HG03432 (cell line): ENCODE measurements at regions not wholly inside any gene's neighbourhood (a gene's known extent, or its start where the extent isn't known, plus 50 kb on each side); places are given as distances from the start of the nearest gene placed in this dataset.

Experiments
- ATAC-seq: cut with Tn5 transposase; IDR thresholded peaks from one replicate; pipeline ENCODE4 v1.9.1; 2021; ENCODE audit warnings: mild to moderate bottlenecking, moderate library complexity; ENCODE audit not compliant: unreplicated experiment

GRCh38 chr6:98583506-98583905 lies 250.9 kb upstream of the POU3F2 start:
- ATAC-seq = no peak

GRCh38 chr6:98586163-98586562 lies 248.2 kb upstream of the POU3F2 start:
- no peak for ATAC-seq

DNA sequence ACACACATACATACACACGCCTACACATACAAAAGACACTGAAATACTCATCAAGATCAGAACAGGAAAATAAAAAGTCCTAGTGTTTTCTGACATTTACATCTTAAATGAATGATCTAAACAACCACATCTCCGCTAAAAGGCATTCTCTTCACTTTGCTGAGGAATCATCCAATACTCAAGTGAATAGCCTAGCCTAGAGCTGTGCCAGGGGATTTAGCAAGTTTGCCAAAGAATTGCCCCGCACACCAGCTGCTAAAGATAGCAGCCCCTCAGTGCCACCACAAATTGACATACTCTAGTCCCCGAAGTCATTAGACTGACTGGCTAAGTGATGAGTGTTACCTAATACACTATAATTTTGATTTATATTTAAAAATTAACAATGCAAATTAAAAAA lies 246.8 kb upstream of the POU3F2 start:
- no peak for ATAC-seq

GRCh38 chr6:98589536-98589935 lies 244.8 kb upstream of the POU3F2 start:
- ATAC-seq = no peak

GRCh38 chr6:98590136-98590681 lies 244.2 kb upstream of the POU3F2 start:
- ATAC-seq = no peak

DNA sequence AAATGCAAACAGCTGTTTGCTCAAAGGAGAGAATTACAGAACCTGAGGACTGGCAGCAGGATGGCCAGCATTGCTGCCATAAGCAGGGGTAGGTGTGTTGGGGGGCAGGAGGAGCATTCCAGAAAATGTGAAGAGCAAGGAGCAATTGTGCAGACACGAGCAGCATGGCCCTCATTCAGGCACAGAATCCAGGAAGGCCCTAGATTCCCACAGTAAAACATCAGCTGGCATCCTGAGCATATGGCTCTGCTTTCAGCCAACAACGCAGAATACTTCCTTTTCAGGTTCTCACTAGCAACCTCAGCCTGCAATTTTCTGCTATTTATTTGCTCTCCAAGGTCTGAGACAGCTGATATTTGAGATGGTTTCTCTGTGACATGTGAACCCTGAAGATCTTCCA lies 243.4 kb upstream of the POU3F2 start:
- no peak for ATAC-seq

DNA sequence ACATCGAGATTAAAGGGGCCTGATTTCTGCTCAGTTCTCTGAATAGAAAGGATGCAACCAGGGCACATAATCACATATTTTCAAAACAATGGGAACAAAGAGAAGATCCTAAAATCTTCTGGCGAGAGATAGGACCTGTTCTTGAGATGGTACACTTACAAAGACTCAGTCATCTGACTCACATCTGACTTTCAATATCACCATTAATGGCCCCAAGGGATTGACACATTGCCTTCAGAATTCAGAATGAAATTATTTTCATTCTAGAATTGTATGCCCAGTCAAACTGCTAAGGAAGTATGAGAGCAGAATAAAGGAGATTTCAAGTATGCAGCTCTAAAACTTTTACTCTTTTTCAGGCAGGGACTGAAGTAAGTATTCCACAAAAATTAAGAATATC lies 240.7 kb upstream of the POU3F2 start:
- ATAC-seq = no peak

DNA sequence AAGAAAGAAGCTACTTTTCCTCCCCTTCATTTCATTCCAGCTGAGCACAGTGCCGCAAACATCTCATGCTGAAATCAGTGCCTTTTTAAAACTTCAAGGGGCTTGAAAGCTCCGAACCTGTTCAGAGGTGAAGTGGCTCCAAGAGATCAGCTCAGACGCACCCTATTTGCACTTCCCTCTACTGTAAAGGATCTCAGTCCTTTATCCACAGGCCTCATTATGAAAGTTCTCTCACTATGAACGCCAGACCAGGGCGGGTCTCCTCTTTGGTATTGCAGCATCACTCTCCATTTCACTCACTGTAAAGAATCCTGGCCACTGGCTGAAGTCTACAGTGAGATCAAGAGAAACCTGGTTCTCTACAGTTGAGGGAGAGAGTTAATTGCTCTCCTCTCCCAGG lies 232.7 kb upstream of the POU3F2 start:
- no peak for ATAC-seq

DNA sequence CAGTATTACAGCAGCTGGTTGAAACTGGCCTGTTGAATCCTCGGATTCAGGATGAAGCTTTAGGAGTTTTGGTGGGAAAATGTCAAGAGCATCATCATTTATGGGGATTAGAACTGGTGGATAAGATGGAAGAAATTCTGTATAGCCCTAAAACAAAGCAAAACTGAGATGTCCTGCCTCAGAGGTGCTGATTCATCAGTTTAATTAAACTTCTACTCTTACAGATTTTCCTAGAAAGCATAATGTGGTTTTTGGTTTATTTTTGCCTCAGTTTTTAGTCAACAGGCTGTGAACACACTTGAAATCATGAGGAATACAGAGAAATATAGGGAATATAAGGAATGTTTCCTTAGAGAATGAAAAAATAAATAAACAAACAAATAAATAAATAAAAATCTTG lies 228.7 kb upstream of the POU3F2 start:
- no peak for ATAC-seq

DNA sequence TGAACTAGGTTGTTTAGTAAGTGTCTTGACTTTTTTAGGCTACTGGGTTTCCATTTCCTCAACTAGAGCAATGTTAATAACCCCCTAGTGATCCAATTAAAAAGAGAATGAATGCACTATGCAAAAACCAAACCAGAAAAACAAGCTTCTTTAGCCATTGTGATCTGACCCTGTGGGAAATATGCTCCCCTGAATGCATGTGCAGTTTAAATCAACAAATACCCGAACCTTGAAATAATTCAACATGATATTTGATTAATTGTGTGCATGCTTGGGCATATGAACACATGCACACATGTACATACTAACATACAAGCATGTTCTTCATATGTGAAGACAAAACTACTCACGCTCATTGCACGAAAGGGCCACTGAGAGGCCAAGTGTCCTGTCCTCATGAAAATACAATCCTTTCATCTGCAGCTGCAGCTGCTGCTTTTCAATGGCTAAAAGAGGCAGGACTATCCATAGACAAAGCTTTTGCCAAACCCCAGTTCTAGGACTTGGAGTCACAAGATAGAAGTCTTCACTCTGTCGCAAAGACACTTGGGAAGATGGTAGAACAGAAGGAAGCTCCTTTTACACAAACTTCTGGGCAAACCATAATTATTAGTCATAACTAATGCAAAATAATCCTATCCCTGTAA lies 207.1 kb upstream of the POU3F2 start:
- ATAC-seq = no peak

- no peak for ATAC-seq
Measured at GRCh38 chr6:98633886-98634285, 200.5 kb upstream of the POU3F2 start.

DNA sequence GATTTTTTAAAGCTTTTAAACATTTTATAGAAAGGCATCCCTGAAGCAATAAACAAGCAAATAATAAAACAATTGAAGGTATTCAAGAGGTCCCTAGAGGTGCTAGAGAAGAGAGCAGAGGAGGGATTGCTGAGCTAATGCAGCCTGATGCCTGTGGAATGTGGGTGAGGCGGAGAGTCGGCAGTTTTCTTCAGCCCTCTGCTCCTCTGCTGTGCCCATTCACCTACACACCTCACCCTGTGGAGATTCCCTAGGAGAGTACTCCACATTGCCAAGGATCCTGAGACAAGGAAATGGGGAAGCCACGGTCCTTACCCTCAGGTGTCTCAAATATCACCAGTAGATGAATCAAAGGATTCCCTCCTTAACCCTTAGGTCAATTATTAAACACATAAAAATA lies 199.8 kb upstream of the POU3F2 start:
- ATAC-seq = no peak

GRCh38 chr6:98635191-98635590 lies 199.2 kb upstream of the POU3F2 start:
- ATAC-seq = no peak

DNA sequence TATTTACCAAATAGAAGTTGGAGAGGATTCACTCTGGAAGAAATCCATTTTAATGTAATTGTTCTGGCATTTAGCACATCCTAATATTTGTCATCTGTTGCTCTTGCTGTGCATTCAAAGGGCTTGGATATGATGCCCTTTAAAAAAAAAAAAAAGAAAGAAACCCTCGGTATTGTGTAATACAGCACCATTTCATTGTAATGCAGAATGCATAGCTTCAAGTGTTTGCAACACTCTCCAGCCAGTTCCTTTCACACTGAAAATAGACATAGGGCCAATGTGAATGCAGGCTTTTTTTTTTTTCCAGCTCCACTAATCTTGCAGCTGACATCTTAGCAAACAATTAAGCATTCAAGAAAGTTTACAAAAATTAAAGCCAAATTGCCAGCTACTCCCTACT lies 197.4 kb upstream of the POU3F2 start:
- ATAC-seq = no peak

DNA sequence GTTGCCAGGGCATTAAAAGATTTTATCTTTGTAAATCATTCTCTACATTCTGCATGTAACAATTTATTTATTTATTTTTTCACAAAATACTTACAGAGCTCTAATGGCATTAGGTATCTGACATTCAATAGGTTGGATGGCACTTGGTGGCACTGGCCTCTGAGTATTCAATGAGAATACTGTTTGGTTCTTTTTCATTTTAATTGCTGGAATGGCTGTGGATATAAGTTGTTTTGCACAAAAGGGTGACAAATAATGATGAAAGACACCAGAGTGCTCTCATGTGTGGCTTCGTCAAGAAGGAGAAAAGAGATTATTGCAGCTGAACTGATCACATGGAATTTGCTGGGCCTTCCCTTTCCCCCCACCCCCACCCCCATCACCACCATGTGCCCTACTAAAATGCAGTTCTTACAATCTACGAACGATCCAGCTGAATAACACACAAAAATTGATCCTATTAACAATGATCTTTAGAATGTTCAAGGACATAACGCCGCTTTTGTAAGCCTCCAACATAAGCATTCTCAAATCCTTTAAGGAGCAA lies 195.2 kb upstream of the POU3F2 start:
- no peak for ATAC-seq

GRCh38 chr6:98640366-98640765 lies 194.0 kb upstream of the POU3F2 start:
- ATAC-seq = no peak

DNA sequence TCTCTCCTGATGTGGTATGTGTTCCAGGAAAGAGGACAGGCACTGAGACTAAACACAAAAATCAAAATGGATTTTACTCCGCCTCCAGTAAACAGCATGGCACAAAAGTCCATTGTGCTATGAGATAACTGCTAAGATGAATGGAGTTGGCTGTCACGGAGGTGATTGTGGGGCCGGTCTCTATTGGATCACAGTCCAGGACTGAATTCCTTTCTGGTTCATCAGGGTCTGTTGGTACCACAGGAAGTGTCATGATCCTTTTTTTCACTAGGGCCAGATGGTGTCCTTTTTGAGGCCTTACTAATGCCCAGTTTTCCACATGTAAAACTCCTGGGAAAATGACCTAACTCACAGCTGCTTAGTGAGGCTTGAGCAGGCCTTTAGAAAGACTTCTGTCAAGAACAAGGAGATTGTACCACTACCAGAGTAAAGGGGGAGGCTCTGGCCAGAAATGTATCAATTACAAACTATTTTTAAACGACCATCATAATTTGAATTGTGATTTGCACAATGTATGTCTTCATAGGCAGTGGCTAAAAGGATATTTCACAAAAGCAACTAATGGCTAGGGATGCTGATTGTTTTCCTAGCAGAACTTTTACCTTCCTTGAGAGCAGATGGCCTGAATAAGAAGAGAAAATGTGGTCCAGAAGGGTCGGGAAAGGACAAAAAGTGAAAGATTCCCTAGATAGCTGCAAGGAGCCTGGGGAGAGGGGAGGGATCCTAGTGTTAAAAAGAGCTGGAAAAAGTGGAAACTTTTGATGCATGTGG lies 192.2 kb upstream of the POU3F2 start:
- ATAC-seq = no peak

GRCh38 chr6:98644063-98644462 lies 190.3 kb upstream of the POU3F2 start:
- no peak for ATAC-seq

DNA sequence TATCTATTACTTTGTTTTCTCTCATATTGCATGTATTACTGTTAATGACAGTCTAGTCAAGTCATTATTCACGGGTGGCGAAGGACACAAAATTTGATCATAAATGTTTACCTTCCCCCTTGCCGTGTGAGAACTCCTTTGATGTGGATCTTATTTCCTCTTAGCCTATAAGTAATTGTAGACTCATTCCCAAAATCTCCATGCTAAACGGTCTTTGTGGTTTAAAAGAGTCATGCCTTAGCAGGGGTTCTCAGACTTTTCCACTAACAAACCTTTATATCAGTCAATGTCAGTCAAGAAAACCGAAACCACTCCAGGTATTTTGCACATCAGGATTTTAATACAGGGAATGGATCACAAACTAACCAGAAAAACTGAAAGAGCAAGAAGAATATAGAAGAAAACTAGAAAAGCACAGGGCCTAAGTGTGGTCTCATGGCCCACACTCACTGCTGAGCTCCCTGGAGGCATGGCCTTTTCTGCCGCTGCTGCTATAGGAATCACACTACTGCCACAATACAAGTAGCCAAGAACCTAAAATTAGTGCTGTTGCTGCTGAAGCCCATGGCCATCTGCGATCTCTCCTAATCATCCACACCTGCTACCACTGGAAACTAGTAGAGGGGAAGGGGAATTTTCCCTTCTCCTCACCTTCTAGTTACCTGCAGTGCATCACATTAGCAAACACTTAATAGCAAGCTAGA lies 186.0 kb upstream of the POU3F2 start:
- ATAC-seq = no peak

- ATAC-seq = no peak
Measured at GRCh38 chr6:98650941-98651340, 183.4 kb upstream of the POU3F2 start.

- no peak for ATAC-seq
Measured at GRCh38 chr6:98653179-98653578, 181.2 kb upstream of the POU3F2 start.

DNA sequence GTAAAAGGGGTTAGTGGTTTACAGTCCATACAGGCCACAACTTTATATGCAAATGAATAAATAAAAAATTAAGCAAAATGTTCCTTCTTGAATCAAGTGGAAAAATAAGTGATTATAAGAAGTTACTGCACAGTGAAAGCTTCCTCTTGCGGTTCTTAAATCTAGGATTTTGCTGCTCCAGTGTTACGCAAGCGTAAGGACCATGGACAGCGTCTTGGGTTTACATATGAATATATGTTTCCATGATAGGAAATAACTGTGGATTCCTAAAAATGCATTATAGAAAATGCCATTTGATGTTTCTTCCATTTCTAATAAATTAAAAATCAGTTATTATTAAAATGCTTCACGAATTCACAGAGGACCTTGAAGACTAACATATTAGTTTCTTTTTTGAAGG lies 176.6 kb upstream of the POU3F2 start:
- ATAC-seq = no peak
